ENCODE measurements at regions not wholly inside any gene's neighbourhood (a gene's known extent, or its start where the extent isn't known, plus 50 kb on each side); places are given as distances from the start of the nearest gene placed in this dataset.
"Not testable (repeated sequence)": the region's sequence is repeated elsewhere in the genome, so short reads cannot be mapped to it uniquely, and the experiment has no call there.

DNA sequence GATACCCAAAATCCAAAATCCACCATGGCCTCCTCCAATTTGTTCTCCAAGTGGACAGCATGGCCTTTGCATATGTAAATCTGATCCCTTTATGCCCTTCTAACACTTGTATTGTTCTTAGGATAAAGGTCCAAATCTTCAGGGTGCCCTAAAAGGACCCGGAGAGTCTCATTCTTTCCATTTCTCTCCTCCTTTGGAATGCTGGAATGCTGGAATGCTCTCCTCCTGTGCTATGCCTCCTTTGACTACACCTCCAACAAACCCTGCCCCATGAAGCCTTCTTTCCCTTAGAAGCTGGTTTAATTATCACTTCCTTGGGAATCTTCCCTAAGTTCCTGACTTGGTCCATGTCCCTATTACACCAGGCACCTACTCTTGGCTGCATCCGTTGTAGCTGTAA is 484.8 kb upstream of the RUNX1 start:
- in situ Hi-C loops (cut with HindIII; ENCODE audit: low sequenced_read_pairs): no loop called here
- DNase-seq (ENCODE audit: low spot score): no peak

DNA sequence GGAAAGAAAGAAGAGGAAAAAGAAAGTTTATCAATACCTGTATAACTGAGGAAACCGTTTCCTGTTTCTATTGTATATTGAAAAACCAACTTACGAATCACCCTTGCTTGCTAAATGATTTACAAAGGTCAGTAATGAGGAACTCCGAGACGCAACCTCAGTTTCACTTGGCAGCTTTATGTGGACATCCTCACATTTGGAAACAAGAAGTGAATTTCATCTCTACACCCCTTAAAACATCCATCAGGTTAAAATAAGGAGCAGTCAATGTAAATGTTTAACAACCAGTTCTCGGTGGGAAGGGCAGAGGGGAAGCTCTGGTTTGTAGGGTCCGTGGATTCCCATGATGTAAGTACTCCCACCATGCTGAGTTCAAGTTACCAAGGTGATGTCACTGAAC is 481.7 kb upstream of the RUNX1 start:
- DNase-seq (ENCODE audit: low spot score): no peak
- in situ Hi-C loops (cut with HindIII; ENCODE audit: low sequenced_read_pairs): no loop called here

DNA sequence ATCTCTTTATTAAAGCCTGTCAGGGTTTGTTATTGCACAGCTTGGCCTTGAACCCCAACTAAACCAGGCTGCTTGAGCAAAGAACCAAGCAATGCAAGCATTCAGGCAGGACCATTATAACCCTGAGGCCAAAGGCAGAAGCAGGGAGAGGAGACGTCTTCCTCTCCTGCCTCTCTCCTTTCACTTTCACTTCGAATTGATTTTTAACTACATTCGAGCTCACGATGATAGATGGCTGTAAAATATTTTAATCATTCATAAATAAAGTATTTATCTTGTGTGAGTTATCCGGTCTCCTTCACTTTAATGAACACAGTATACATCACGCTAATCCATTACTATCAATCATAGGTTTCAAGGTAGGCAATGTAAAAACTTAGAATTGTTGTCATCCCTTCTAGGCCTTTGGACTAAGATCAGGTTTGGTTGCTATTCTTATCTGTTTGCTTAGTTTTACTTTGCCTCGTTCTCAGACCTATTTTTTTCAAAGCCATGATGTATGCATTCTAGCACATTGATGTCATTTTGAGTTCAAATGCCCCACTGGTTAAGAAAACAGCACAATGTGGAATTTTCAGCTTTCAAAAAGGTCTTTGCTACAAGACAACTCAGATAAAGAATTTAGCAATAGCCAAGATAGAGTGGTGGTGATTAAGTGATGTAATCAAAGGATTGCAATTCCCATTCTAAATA is 480.2 kb upstream of the RUNX1 start:
- in situ Hi-C loops (cut with HindIII; ENCODE audit: low sequenced_read_pairs): no loop called here

DNA sequence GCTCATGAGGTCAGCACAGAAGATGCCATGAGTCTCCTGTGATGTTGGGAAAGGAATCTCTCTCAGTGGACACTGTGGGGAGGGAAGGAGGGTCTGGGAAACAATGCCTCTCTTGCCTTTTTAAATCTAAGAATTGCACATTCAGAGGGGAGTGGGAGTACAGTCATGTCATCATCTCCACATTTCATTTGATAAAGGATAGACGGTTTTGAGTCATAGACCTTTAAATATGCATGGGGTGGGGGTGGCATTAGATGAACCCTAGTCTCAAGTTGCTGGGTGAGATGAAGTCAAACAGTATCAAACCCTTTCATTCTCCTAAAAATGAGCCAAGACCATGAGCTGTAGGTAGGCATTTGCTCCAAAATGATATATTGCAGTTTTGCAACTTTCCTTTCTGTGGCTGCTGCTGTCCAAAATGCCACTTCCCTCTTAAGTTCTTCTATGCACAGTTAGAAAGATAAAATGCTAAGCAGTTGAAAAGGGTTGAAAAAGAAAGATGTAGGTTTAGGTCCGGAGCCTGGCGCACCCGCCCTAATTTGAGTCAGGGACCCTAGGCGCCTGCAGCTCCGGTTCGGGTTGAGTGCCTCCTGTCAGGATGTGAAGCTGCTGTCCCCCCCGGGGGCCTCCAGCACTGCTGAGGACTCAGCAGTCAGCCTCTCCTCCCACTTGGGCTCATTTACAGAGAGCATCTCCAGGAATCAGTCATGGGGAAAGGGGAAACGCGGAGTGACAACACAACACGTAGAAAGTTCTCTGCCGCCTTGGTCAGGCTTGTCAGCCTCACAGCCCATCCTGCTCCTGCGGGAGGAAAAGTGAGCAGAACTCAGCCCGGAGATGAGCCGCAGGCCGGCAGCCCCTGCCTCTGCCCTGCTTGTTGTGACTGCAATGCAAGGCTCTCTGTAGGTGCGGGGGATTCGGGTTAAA is 479.3 kb upstream of the RUNX1 start:
- no peak for DNase-seq (ENCODE audit: low spot score)
- in situ Hi-C loops (cut with HindIII; ENCODE audit: low sequenced_read_pairs): no loop called here

More for the DNA sequence above, 480.2 kb upstream of the RUNX1 start:
- DNase-seq (ENCODE audit: low spot score): no peak

DNA sequence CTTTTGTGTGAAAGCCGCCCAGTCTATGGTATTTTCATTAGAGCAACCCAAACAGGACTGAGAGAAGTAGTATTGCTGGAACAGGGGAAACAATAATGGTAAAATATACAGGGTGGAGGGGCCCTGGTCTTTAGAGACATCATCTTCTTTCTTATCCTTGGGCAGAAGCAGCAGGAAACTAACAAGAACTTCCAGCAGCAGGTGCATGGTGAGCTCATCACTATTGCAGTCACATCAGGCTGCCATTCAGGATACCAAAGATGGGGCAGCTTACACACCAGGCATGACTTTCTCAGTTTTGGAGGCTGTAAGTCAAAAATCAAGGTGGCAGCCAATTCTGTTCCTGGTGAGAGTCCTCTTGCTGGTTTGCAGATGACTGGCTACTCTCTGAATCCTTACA is 478.3 kb upstream of the RUNX1 start:
- DNase-seq (ENCODE audit: low spot score): no peak
- in situ Hi-C loops (cut with HindIII; ENCODE audit: low sequenced_read_pairs): no loop called here

DNA sequence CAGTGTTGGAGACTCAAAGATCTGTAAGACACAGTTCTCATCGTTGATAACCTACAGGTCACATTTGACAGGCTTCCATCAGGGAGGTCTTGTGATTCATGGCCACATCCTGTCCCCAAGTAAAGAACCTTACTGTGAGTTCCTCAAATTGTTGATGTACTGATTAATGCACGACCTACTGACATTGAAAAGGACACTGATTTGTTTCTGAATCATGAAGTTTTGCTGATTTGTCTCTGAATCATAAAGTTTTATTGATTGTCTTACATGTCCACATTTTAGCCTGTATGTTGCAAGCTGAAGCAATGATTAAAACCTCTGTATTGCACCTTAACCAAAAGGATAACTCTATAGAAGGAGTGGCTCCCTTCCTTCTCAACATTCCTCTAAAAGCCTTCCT is 476.3 kb upstream of the RUNX1 start:
- no peak for DNase-seq (ENCODE audit: low spot score)
- in situ Hi-C loops (cut with HindIII; ENCODE audit: low sequenced_read_pairs): no loop called here

DNA sequence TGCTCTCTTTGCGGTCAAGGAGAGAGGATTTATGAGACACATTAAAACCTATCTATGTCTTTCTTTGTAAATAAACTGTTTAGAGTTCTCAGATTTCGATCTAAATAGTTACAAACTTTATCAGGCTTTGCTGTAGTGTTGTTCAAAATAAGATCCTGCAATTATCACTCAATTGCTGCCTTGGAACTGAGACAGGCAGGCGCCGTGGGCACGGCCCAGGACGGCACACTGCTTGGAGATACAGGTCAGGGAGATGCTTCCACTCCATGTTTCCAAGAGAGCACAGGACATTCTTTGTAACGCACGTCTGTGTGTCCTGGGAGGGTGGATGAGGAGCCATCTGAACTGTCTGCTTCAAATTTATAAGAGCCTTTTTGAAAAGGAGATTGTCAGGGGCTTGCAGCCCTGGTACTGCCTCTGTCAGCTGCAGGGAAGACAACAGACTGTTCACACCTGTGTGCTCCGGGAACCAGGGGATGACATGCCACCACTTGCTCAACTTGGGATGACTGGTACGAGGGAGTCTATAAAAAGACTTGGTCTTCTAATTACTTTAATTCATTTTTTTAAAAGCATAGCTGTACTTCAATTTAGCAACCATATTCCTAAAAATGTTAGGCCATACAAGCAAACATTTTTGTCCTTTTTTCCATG is 472.9 kb upstream of the RUNX1 start:
- no peak for DNase-seq (ENCODE audit: low spot score)
- in situ Hi-C loops (cut with HindIII; ENCODE audit: low sequenced_read_pairs): no loop called here

DNA sequence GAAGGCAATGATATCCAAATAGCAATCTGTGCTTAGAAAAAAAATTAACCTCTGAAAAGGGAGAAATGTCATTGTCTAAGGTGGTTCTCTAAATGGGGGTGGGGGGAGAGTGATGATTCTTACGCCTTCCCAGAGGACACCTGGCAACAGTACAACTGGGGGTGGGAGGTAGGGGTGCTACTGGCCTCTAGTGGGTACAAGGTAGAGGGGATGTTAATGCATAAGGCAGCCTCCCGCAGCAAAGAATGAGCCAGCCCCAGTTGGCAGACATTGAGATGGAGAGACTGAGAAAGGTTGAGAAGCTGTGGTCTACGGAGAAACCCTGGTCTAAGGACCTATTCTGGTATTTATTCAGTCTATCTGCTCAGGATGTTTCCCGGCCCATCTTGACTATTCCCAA is 472.2 kb upstream of the RUNX1 start:
- in situ Hi-C loops (cut with HindIII; ENCODE audit: low sequenced_read_pairs): no loop called here
- DNase-seq (ENCODE audit: low spot score): no peak

DNA sequence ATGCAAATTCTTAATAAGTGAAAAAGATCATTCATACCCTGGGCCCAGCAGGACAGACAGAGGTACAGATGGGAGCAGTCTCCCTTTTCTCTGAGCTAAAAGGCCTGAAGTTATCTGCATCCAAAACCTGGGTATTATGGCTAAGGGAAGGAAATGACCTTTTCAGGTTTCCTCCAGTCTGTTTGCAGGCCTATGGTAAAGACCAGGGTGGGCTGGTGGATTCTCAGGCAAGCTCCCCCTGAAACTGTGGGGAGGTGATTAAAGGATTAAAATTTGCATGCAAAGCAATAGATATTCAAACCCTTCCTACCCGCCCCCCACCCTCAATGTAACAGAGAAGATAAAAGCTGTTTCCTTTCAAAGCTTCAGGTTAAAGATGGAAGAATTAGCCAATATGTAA is 471.8 kb upstream of the RUNX1 start:
- no peak for DNase-seq (ENCODE audit: low spot score)
- in situ Hi-C loops (cut with HindIII; ENCODE audit: low sequenced_read_pairs): no loop called here

DNA sequence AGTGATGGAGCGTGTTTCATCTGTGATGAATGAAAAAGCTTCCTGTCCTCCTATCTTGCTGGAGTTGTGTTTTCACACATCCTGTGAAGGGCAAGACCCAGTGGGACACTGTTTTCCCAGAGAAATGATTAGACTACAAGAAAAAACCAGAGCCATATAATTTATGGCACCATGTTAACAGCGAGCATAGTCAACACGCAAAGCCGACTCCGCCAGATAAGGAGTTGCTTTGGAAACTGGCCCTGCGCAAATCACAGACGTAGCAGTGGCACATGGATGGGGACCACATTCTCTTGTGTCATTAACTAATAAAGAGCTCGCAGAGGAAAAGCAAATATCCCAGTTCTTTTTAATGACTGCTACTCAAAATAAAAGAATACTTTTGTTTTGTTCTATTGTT is 471.2 kb upstream of the RUNX1 start:
- in situ Hi-C loops (cut with HindIII; ENCODE audit: low sequenced_read_pairs): no loop called here

DNA sequence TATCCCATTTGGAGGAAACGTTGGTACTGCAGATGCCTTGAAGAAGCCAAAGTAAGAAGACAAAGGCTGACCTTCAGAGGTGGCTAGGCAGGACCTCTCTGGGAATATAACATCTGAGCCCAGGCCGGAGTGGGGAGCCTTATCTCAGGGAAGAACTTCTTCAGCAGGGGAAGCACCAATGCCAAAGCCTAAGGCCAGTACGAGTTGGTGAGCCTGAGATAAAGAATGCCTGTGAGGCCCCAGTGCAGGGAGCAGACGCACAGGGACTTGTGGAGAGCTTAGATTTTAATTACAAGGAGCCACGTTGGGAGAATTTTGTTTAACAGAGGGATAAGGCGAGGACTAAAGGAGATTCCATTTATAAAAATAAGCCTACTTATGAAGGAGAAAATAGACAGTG is 468.8 kb upstream of the RUNX1 start:
- in situ Hi-C loops (cut with HindIII; ENCODE audit: low sequenced_read_pairs): no loop called here

More for the DNA sequence above, 471.2 kb upstream of the RUNX1 start:
- no peak for DNase-seq (ENCODE audit: low spot score)

DNA sequence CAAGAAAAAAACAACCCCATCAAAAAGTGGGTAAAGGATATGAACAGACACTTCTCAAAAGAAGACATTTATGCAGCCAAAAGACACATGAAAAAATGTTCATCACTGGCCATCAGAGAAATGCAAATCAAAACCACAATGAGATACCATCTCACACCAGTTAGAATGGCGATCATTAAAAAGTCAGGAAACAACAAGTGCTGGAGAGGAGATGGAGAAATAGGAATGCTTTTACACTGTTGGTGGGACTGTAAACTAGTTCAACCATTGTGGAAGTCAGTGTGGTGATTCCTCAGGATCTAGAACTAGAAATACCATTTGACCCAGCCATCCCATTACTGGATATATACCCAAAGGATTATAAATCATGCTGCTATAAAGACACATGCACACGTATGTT is 467.2 kb upstream of the RUNX1 start:
- in situ Hi-C loops (cut with HindIII; ENCODE audit: low sequenced_read_pairs): not testable (repeated sequence)

More for the DNA sequence above, 468.8 kb upstream of the RUNX1 start:
- no peak for DNase-seq (ENCODE audit: low spot score)

DNA sequence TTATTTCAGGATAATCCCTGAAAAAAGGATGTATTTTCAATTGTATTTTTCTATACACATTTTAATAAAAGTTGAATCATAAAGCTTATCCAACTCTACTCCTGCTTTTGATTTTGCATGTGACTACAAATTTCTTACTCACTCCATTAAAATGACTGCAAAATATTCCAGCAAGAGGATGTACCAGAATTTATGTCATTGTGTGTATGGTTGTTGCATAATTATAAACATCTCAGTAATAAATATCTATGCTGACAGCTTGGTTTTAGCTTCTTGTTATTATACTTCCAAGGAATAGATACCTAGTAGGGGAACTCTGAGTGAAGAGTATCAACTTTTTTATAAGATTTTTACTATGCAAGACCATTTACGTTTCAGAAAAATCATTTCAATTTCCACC is 463.2 kb upstream of the RUNX1 start:
- no peak for DNase-seq (ENCODE audit: low spot score)
- in situ Hi-C loops (cut with HindIII; ENCODE audit: low sequenced_read_pairs): no loop called here

More for the DNA sequence above, 467.2 kb upstream of the RUNX1 start:
- DNase-seq (ENCODE audit: low spot score): not testable (repeated sequence)

DNA sequence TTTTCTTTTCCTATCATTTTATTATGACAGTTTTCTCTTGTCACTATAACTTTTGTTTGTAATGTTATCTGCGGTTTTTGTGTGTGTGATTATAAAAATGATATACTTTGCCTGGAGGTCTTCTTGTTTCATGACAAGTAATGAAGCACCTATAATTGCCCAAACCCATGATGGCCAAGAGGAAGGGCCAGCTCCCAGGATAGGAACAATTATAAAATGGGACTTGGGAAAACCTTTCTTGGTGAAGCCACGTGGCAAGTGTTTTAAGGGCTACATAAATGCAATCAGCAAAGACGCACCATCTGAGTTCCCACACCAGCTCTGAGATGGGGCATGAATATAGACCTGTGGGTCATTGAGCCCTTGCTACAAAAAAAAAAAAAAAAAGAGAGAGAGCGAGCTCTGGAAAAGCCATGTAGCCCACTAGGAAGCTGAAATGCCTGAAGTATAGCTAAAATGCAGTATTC is 462.6 kb upstream of the RUNX1 start:
- DNase-seq (ENCODE audit: low spot score): no peak
- in situ Hi-C loops (cut with HindIII; ENCODE audit: low sequenced_read_pairs): no loop called here

DNA sequence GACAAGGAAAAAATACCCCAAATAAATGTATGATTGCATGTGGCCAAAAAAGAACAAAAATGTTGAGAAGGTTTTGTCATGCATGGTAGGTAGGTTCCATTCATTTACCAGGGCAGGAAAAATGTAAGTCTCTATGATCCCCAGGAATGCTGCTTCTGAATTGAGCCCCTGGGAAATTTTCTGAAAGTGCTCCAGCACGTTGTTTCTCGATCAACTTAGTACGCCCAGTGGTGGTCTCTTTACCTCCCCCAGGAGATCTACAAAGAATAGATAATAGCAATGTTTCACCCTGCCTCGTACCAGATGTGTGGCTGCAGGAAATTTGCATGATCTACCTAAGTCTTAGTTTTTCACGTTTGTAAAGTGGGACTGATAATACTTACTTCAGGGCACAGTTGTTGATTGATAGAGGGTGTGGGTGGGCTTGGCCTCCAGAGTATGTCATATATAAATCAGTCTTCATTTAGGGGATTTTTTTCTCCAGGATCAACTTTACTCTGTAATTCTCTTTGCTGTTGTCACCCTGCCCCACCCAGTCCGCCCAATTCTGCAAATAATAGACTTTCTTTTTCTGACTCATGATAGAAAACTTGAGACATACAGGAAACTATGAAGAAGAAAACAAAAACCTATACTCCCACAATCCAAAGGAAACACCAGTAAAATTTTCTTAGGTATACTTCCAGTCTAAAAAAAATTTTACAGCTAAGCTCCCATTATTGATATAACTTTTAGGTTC is 462.0 kb upstream of the RUNX1 start:
- no peak for DNase-seq (ENCODE audit: low spot score)
- in situ Hi-C loops (cut with HindIII; ENCODE audit: low sequenced_read_pairs): no loop called here

DNA sequence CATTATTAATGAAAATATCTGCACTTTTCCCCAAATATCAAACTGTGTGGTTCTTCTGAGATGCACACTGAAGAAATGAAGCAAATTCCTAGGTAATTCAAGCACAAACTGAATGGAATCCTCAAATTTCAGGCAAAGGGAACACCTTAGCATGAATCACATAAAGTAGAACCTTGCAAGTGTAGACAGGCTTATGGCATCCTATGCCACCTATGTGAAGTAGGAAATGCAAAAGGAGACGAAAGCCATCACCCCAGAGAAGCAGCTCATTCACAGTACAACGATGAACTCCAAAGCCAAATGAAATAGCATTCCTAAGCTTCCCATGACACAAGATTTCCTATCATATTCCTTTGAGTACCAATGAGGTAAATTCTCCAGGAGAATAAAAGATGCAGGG is 461.2 kb upstream of the RUNX1 start:
- DNase-seq (ENCODE audit: low spot score): no peak
- in situ Hi-C loops (cut with HindIII; ENCODE audit: low sequenced_read_pairs): no loop called here

DNA sequence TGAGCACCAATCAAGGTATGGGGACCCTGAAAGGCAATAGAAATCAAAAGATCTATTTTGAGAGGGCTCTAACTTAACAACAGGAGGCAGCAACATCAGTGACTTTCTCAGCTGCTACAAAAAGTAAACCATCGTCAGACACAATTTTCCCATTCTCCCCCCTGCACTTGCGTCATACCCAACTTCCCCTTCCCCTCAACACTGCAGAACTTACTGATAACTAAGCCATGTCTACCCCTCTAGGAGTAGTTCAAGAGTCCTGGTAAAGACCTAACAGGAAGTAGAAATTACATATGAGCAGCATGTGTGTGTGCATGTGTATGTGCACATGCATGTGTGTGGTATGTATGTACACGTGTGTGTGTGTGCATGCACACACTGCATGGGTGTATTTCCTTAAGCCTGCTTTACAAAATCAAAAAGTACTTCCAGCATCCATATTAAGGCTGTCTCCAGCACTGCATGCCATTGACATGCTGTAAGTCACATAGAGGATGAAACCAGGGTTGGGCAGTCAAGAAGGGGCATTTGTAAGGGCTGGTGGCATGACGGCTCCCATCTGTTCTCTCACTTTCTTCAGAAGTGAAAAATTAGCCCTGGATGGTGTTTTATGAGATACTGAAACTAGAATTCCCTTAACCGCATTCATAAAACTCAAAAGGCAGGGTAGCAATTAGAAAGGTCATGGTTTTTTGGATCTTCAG is 460.1 kb upstream of the RUNX1 start:
- in situ Hi-C loops (cut with HindIII; ENCODE audit: low sequenced_read_pairs): no loop called here

DNA sequence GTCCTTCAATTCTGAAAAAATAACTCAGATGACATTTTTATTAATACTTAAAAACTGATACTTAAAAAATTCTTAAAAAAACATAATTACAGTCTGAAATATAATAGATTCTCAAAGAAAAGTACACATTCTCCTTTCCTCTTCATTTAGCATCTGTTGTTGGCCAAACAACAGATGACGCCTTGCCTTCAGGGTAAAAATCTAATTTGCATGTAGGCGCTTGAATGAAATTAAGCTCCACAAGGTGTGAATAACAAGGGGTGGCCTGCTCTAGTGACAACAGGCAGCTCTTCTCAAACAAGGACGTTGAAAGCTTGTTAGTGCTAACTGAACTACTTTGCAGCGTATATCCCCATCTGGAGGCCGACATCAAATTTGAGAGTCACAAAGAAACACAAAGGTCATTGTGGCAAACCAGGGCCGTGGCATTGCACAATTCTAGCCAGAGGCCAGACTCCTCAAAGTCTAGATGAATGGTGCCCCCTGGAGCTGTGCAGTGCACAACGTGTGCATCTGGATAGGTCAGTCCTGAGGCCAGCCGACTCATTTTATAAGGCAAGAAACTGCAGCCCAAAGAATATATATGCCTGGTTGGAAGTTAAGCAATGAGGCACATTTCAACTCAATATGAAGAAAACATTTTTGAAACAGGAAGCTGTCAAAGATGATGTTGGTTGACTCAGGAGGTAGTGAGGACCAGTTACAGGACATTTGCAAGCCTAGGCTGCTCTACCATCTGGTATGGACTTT is 459.2 kb upstream of the RUNX1 start:
- in situ Hi-C loops (cut with HindIII; ENCODE audit: low sequenced_read_pairs): no loop called here

More for the DNA sequence above, 460.1 kb upstream of the RUNX1 start:
- DNase-seq (ENCODE audit: low spot score): no peak

More for the DNA sequence above, 459.2 kb upstream of the RUNX1 start:
- DNase-seq (ENCODE audit: low spot score): no peak

Data from G401 (cell line).